ENCODE measurements at regions not wholly inside any gene's neighbourhood (a gene's known extent, or its start where the extent isn't known, plus 50 kb on each side); places are given as distances from the start of the nearest gene placed in this dataset.

DNA sequence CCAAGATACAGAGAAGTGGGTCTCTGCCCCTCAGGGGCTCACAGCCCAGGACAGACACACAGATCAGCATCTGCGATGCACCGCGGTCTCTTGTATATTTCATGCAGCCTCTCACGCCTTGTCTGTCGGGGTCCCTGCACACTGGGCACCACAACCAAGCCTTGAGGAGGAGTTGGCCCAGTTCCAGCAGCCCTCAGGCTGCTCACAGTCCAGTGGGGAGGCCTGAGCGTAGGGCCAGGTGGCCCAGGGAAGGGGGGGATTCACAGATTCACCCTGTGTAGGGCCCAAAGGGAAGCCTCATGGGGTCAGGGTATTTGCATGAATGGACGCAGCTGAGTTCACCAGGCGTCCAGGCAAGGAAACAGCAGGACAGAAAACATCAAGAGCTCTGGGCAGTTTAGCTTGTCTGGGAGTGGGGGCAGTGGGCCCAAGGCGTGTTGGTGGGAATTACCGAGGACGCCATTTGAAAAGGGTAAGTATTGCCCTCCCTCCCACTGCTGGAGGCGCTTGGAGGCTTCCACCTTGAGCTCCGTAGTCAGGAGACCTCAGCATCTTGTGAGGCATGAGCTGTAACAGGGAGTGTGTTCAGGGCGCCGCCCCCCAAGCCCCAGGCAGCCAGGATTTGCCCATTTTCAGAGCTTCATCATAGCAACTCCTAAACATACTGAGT, 129.1 kb upstream of the CHST15 start:
- H3K9me3 ChIP-seq (ENCODE audit: control insufficient read depth, low read depth, low read length) = no peaks in the 10 kb centered on the region
- H3K23ac ChIP-seq (ENCODE audit: insufficient read length, low read depth, low read length) = no peak overlapping the region
- no peak overlapping the region for H3K27ac ChIP-seq (ENCODE audit: insufficient read length, low read depth, low read length)
- no peak overlapping the region for H3T11ph ChIP-seq (ENCODE audit: low read length)
- H3K27ac Mint-ChIP-seq = peak overlapping the region in 1 of 3 experiments; percentile 31; a peak in 1 of 7 replicates
- H3K4ac ChIP-seq (ENCODE audit: low read depth, low read length) = no peak overlapping the region
- H4K8ac ChIP-seq (replicated peaks; ENCODE audit: insufficient read length, low read depth, low read length) = no peak overlapping the region
- H3K4me1 ChIP-seq (ENCODE audit: insufficient read depth, low read length) = 0 out of 2 replicates have a peak, but pooled peaks cover 2% of the 10 kb centered on the region
- no peaks in the 10 kb centered on the region for H4K20me1 ChIP-seq (ENCODE audit: control insufficient read depth, insufficient read depth, insufficient read length)
- peaks cover 14 to 17% of the 10 kb centered on the region in 2 experiments for H3K9me3 Mint-ChIP-seq
- H3K14ac ChIP-seq (ENCODE audit: insufficient read depth, low read length) = no peak overlapping the region
- H3K79me1 ChIP-seq (ENCODE audit: insufficient read depth, low read depth, low read length, poor library complexity, severe bottlenecking) = no peaks in the 10 kb centered on the region
- H3K4me2 ChIP-seq (ENCODE audit: insufficient read depth, insufficient read length, low read length) = no peak overlapping the region
- H2BK20ac ChIP-seq (ENCODE audit: low read depth, low read length, poor library complexity, severe bottlenecking) = no peak overlapping the region
- H3K9ac ChIP-seq (ENCODE audit: extremely low read depth, insufficient read length, low read length) = no peak overlapping the region
- H2AK5ac ChIP-seq (ENCODE audit: insufficient read length, low read length) = no peak overlapping the region
- no peak overlapping the region for H3K18ac ChIP-seq (ENCODE audit: insufficient read length, low read depth, low read length)
- H3K23me2 ChIP-seq (ENCODE audit: insufficient read length, low read depth, low read length, poor library complexity, severe bottlenecking) = peaks cover 2% of the 10 kb centered on the region
- H2BK120ac ChIP-seq (ENCODE audit: low read depth, low read length, poor library complexity, severe bottlenecking) = no peak overlapping the region
- no peak overlapping the region for H2BK15ac ChIP-seq (ENCODE audit: low read depth, low read length)
- no peak overlapping the region for H3K56ac ChIP-seq (ENCODE audit: insufficient read length, low read depth, low read length)
- no CpG with 5 or more reads among the region's 15 CpGs for WGBS (ENCODE audit: extremely low coverage, insufficient read length, low lambda C conversion rate)
- H2BK5ac ChIP-seq (ENCODE audit: insufficient read length, low read length) = no peak overlapping the region
- H3K27me3 ChIP-seq (ENCODE audit: insufficient read depth, low read length) = no peaks in the 10 kb centered on the region
- H3K27me3 Mint-ChIP-seq (ENCODE audit: low read depth) = no peaks in the 10 kb centered on the region; the same call in 1 of the 2 replicates
- no peak for DNase-seq
- H2BK12ac ChIP-seq (ENCODE audit: insufficient read length, low read depth, low read length) = no peak overlapping the region
- H4K5ac ChIP-seq (ENCODE audit: insufficient read length, low read depth, low read length) = no peak overlapping the region
- H2AFZ ChIP-seq (ENCODE audit: low read length) = no peak overlapping the region
- H4K91ac ChIP-seq (ENCODE audit: insufficient read length, low read depth, low read length) = no peak overlapping the region
- TF ChIP-seq, protein P1, sequence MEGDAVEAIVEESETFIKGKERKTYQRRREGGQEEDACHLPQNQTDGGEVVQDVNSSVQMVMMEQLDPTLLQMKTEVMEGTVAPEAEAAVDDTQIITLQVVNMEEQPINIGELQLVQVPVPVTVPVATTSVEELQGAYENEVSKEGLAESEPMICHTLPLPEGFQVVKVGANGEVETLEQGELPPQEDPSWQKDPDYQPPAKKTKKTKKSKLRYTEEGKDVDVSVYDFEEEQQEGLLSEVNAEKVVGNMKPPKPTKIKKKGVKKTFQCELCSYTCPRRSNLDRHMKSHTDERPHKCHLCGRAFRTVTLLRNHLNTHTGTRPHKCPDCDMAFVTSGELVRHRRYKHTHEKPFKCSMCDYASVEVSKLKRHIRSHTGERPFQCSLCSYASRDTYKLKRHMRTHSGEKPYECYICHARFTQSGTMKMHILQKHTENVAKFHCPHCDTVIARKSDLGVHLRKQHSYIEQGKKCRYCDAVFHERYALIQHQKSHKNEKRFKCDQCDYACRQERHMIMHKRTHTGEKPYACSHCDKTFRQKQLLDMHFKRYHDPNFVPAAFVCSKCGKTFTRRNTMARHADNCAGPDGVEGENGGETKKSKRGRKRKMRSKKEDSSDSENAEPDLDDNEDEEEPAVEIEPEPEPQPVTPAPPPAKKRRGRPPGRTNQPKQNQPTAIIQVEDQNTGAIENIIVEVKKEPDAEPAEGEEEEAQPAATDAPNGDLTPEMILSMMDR (conservative IDR thresholded peaks at IDR 0.05) = no peak
- peaks cover 12 to 18% of the 10 kb centered on the region in 2 experiments for H3K4me1 Mint-ChIP-seq
- H3K36me3 Mint-ChIP-seq (ENCODE audit: insufficient read depth in 1 of 3, low read depth in 3 of 3) = peaks cover 0 to 4% (median 0%) of the 10 kb centered on the region in 3 experiments; a peak in 2 of 7 replicates
- H3K4me3 Mint-ChIP-seq = no peak overlapping the region
- no peaks in the 10 kb centered on the region for H3K79me2 ChIP-seq (ENCODE audit: insufficient read depth, low read length)
